ENCODE measurements at regions not wholly inside any gene's neighbourhood (a gene's known extent, or its start where the extent isn't known, plus 50 kb on each side); places are given as distances from the start of the nearest gene placed in this dataset.

GRCh38 chr22:46078241-46079092, 71.9 kb upstream of the PPARA start:
- DNase-seq (ENCODE audit: low read depth, low spot score), result no peak

- no peak for DNase-seq (ENCODE audit: low read depth, low spot score)
Observed at GRCh38 chr22:46079093-46079860, 71.0 kb upstream of the PPARA start.

GRCh38 chr22:46079861-46080821, 70.2 kb upstream of the PPARA start:
- no peak for DNase-seq (ENCODE audit: low read depth, low spot score)

GRCh38 chr22:46081036-46081830, 69.1 kb upstream of the PPARA start:
- DNase-seq (ENCODE audit: low read depth, low spot score), result no peak

GRCh38 chr22:46081831-46082210, 68.5 kb upstream of the PPARA start:
- no peak for DNase-seq (ENCODE audit: low read depth, low spot score)

GRCh38 chr22:46082633-46083032, 67.7 kb upstream of the PPARA start:
- DNase-seq (ENCODE audit: low read depth, low spot score), result no peak

GRCh38 chr22:46083383-46084350, 66.7 kb upstream of the PPARA start:
- DNase-seq (ENCODE audit: low read depth, low spot score), result no peak

- DNase-seq (ENCODE audit: low read depth, low spot score), result no peak
Observed at GRCh38 chr22:46084376-46084775, 66.0 kb upstream of the PPARA start.

GRCh38 chr22:46084943-46085827, 65.1 kb upstream of the PPARA start:
- DNase-seq (ENCODE audit: low read depth, low spot score), result no peak

- DNase-seq (ENCODE audit: low read depth, low spot score), result no peak
Observed at GRCh38 chr22:46085828-46086576, 64.3 kb upstream of the PPARA start.

- no peak for DNase-seq (ENCODE audit: low read depth, low spot score)
Observed at GRCh38 chr22:46086577-46087335, 63.6 kb upstream of the PPARA start.

- DNase-seq (ENCODE audit: low read depth, low spot score), result no peak
Observed at GRCh38 chr22:46087336-46087690, 63.0 kb upstream of the PPARA start.

- DNase-seq (ENCODE audit: low read depth, low spot score), result peak; percentile 81
Observed at GRCh38 chr22:46087816-46088277, 62.5 kb upstream of the PPARA start.

- DNase-seq (ENCODE audit: low read depth, low spot score), result no peak
Observed at GRCh38 chr22:46088541-46089311, 61.6 kb upstream of the PPARA start.

GRCh38 chr22:46089426-46090035, 60.8 kb upstream of the PPARA start:
- DNase-seq (ENCODE audit: low read depth, low spot score), result no peak

GRCh38 chr22:46090036-46090591, 60.2 kb upstream of the PPARA start:
- no peak for DNase-seq (ENCODE audit: low read depth, low spot score)

Data from brain pericyte (primary cell).